H1 (cell line): ENCODE measurements at regions not wholly inside any gene's neighbourhood (a gene's known extent, or its start where the extent isn't known, plus 50 kb on each side); places are given as distances from the start of the nearest gene placed in this dataset.

Experiments used
- CTCF ChIA-PET: fragments of 300-600 bp; sonication (Branson Sonifier 250); formaldehyde crosslinking; loops from one replicate; lab custom pipeline; 2021; ENCODE audit not compliant: partially characterized antibody; lab: Charles Lee
- POLR2A ChIA-PET: fragments of 300-600 bp; sonication (Branson Sonifier 250); formaldehyde crosslinking; loops from one replicate; lab custom pipeline; 2021; ENCODE audit warnings: inconsistent platforms; ENCODE audit not compliant: partially characterized antibody; lab: Charles Lee
- DNase-seq, 2 experiments: peaks; one replicate each; pipeline versions ENCODE4 v3.0.0 to v3.0.0-alpha.2; 2010 to 2022; ENCODE audit warnings: low spot score in 2 of 2, low read depth in 1 of 2, mixed read lengths in 1 of 2
- FAIRE-seq: peaks from 2 replicates; lab custom pipeline; 2011; peaks lifted over from hg19 to GRCh38; lab: Jason Lieb, UNC
- H2AFZ ChIP-seq: 2 replicates; pipeline ENCODE4 v1.8.1; 2012; ENCODE audit warnings: low read length, inconsistent platforms
- H2AK5ac ChIP-seq: 2 replicates; pipeline ENCODE4 v1.6.1; 2013; ENCODE audit warnings: low read depth, low read length
- H2BK120ac ChIP-seq: replicated peaks from 2 replicates; pipeline ENCODE3; 2013; ENCODE audit warnings: low read depth, low read length, inconsistent platforms
- H2BK12ac ChIP-seq: 2 replicates; pipeline ENCODE4 v1.6.1; 2013; ENCODE audit warnings: low read depth, low read length
- H2BK15ac ChIP-seq: 2 replicates; pipeline ENCODE4 v1.6.1; 2013; ENCODE audit warnings: low read length
- H2BK20ac ChIP-seq: 2 replicates; pipeline ENCODE4 v1.6.1; 2013; ENCODE audit warnings: low read length
- H2BK5ac ChIP-seq: 2 replicates; pipeline ENCODE4 v1.6.1; 2013; ENCODE audit warnings: low read depth, low read length
- H3K14ac ChIP-seq: 2 replicates; pipeline ENCODE4 v1.6.1; 2013; ENCODE audit warnings: inconsistent platforms; ENCODE audit not compliant: insufficient read length
- H3K18ac ChIP-seq: 2 replicates; pipeline ENCODE4 v1.6.1; 2013; ENCODE audit warnings: low read length; ENCODE audit errors: extremely low read depth
- H3K23ac ChIP-seq: 2 replicates; pipeline ENCODE4 v1.6.1; 2013; ENCODE audit warnings: inconsistent platforms; ENCODE audit not compliant: insufficient read length
- H3K23me2 ChIP-seq: 2 replicates; pipeline ENCODE4 v1.6.1; 2013; ENCODE audit warnings: low read depth, low read length
- H3K27ac ChIP-seq: 2 replicates; pipeline ENCODE4 v1.6.1; 2011; ENCODE audit warnings: low read depth, low read length, inconsistent platforms
- H3K27me3 ChIP-seq, 4 experiments: replicated peaks in 1 of 4; 1 replicate in 1 of 4; 2 replicates in 3 of 4; pipeline versions ENCODE4 v1.6.1 to v1.8.1; 2011 to 2013; ENCODE audit warnings: low read length in 3 of 4, mild to moderate bottlenecking in 3 of 4, inconsistent platforms in 2 of 4, mixed read lengths in 2 of 4, moderate library complexity in 1 of 4; ENCODE audit not compliant: control insufficient read depth in 3 of 4, insufficient read depth in 3 of 4; ENCODE audit errors: extremely low read depth in 1 of 4
- H3K36me3 ChIP-seq, 4 experiments: 2 replicates each; pipeline versions ENCODE4 v1.6.1 to v1.8.1; 2011 to 2013; ENCODE audit warnings: mild to moderate bottlenecking in 4 of 4, low read length in 3 of 4, moderate library complexity in 2 of 4, control low read depth in 1 of 4, inconsistent platforms in 1 of 4; ENCODE audit not compliant: insufficient read depth in 4 of 4, control insufficient read depth in 2 of 4
- H3K4ac ChIP-seq: replicated peaks from 2 replicates; pipeline ENCODE3; 2013; ENCODE audit warnings: low read length, low read depth, mixed read lengths, inconsistent platforms; ENCODE audit not compliant: insufficient read length
- H3K4me1 ChIP-seq, 4 experiments: replicated peaks in 1 of 4; 1 replicate in 1 of 4; 2 replicates in 3 of 4; pipeline versions ENCODE4 v1.6.1 to v1.8.1; 2011 to 2013; ENCODE audit warnings: low read length in 3 of 4, inconsistent platforms in 2 of 4, mixed read lengths in 1 of 4; ENCODE audit not compliant: insufficient read depth in 4 of 4, control insufficient read depth in 3 of 4
- H3K4me2 ChIP-seq, 2 experiments: 2 replicates each; pipeline versions ENCODE4 v1.6.1 to v1.8.1; 2011 to 2013; ENCODE audit warnings: low read depth in 2 of 2, low read length in 2 of 2, control low read depth in 1 of 2, inconsistent platforms in 1 of 2, mild to moderate bottlenecking in 1 of 2; ENCODE audit not compliant: insufficient read depth in 1 of 2
- H3K4me3 ChIP-seq, 4 experiments: fragments of 200-600, 300-600 bp in 1 of 4; sonication (generic), shearing (Covaris generic), sonication (Bioruptor Twin) in 1 of 4; 2 replicates each; pipeline versions ENCODE4 v1.5.1 to v1.8.1; 2011 to 2016; ENCODE audit warnings: low read length in 4 of 4, low read depth in 3 of 4, control low read depth in 2 of 4, inconsistent platforms in 2 of 4, mild to moderate bottlenecking in 2 of 4, mixed read lengths in 1 of 4, moderate library complexity in 1 of 4; ENCODE audit not compliant: insufficient read depth in 2 of 4; ENCODE audit errors: extremely low read depth in 1 of 4
- H3K56ac ChIP-seq: replicated peaks from 2 replicates; pipeline ENCODE3; 2013; ENCODE audit warnings: low read depth, mild to moderate bottlenecking, mixed read lengths, low read length, inconsistent platforms; ENCODE audit not compliant: insufficient read length
- H3K79me1 ChIP-seq: 2 replicates; pipeline ENCODE4 v1.6.1; 2013; ENCODE audit warnings: low read depth, low read length, control low read depth
- H3K79me2 ChIP-seq, 2 experiments: 2 replicates each; pipeline versions ENCODE4 v1.6.1 to v1.8.1; 2012 to 2013; ENCODE audit warnings: low read length in 2 of 2, mild to moderate bottlenecking in 2 of 2, inconsistent platforms in 1 of 2; ENCODE audit not compliant: insufficient read depth in 2 of 2, control insufficient read depth in 1 of 2
- H3K9ac ChIP-seq, 4 experiments: replicated peaks in 1 of 4; 1 replicate in 1 of 4; 2 replicates in 3 of 4; pipeline versions ENCODE4 v1.6.1 to v1.8.1; 2011 to 2013; ENCODE audit warnings: low read depth in 3 of 4, low read length in 3 of 4, control low read depth in 2 of 4, mild to moderate bottlenecking in 2 of 4, moderate library complexity in 2 of 4, inconsistent platforms in 1 of 4; ENCODE audit errors: extremely low read depth in 1 of 4
- H3K9me3 ChIP-seq, 2 experiments: 2 replicates each; pipeline versions ENCODE4 v1.6.1 to v1.8.1; 2012 to 2013; ENCODE audit warnings: mild to moderate bottlenecking in 2 of 2, moderate library complexity in 2 of 2, control low read depth in 1 of 2, inconsistent platforms in 1 of 2, low read depth in 1 of 2, low read length in 1 of 2, mixed read lengths in 1 of 2; ENCODE audit not compliant: insufficient read depth in 2 of 2
- H4K20me1 ChIP-seq, 2 experiments: replicated peaks in 1 of 2; 2 replicates each; pipeline versions ENCODE3 to v1.8.1; 2011 to 2013; ENCODE audit warnings: inconsistent platforms in 2 of 2, low read length in 2 of 2, mild to moderate bottlenecking in 1 of 2; ENCODE audit not compliant: insufficient read depth in 2 of 2, control insufficient read depth in 1 of 2
- H4K5ac ChIP-seq: 2 replicates; pipeline ENCODE4 v1.6.1; 2013; ENCODE audit warnings: low read length, low read depth, mixed read lengths, inconsistent platforms; ENCODE audit not compliant: insufficient read length
- H4K8ac ChIP-seq: 2 replicates; pipeline ENCODE4 v1.8.0; 2013; ENCODE audit warnings: mild to moderate bottlenecking, moderate library complexity, low read length, inconsistent platforms; ENCODE audit not compliant: insufficient read depth; ENCODE audit errors: extremely low read depth
- H4K91ac ChIP-seq: replicated peaks from 2 replicates; pipeline ENCODE3; 2013; ENCODE audit warnings: low read length, mixed read lengths, inconsistent platforms; ENCODE audit not compliant: insufficient read length
- BRCA1 ChIP-seq: IDR thresholded peaks from 2 replicates; pipeline ENCODE4 v1.6.1; 2012; ENCODE audit warnings: low read depth, low read length, improper control_type of control experiment
- EP300 ChIP-seq, 2 experiments: IDR thresholded peaks; 1 replicate in 1 of 2; 2 replicates in 1 of 2; pipeline ENCODE4 v1.6.1; 2011 to 2012; ENCODE audit warnings: low read depth in 2 of 2, low read length in 2 of 2, mild to moderate bottlenecking in 2 of 2, borderline replicate concordance in 1 of 2, inconsistent platforms in 1 of 2, moderate library complexity in 1 of 2
- HDAC2 ChIP-seq, 2 experiments: fragments of 300-600 bp in 1 of 2; sonication (generic) in 1 of 2; IDR thresholded peaks; 2 replicates each; pipeline ENCODE4 v1.6.1; 2011 to 2012; ENCODE audit warnings: low read depth in 2 of 2, low read length in 2 of 2, mild to moderate bottlenecking in 2 of 2, moderate library complexity in 2 of 2, borderline replicate concordance in 1 of 2, inconsistent platforms in 1 of 2
- HDAC6 ChIP-seq: IDR thresholded peaks from one replicate; pipeline ENCODE4 v1.7.1; 2012; ENCODE audit warnings: low read depth, mild to moderate bottlenecking, inconsistent platforms, low read length, moderate library complexity
- JUND ChIP-seq: IDR thresholded peaks from 2 replicates; pipeline ENCODE4 v1.6.1; 2011; ENCODE audit warnings: mild to moderate bottlenecking, improper control_type of control experiment, low read length
- KDM5A ChIP-seq: fragments of 200-600 bp; IDR thresholded peaks from 2 replicates; pipeline ENCODE4 v1.7.1; 2012; ENCODE audit warnings: mild to moderate bottlenecking, low read length, inconsistent platforms, mixed read lengths
- MAFK ChIP-seq: IDR thresholded peaks from 2 replicates; pipeline ENCODE4 v1.6.1; 2012; ENCODE audit warnings: low read depth, mild to moderate bottlenecking, improper control_type of control experiment, low read length
- POU5F1 ChIP-seq: IDR thresholded peaks from 2 replicates; pipeline ENCODE4 v1.6.1; 2011; ENCODE audit warnings: low read depth, mild to moderate bottlenecking, low read length, moderate library complexity
- RBBP5 ChIP-seq: IDR thresholded peaks from 2 replicates; pipeline ENCODE4 v1.7.1; 2012; ENCODE audit warnings: low read depth, mild to moderate bottlenecking, inconsistent platforms, low read length, moderate library complexity, borderline replicate concordance
- RFX5 ChIP-seq: IDR thresholded peaks from 2 replicates; pipeline ENCODE4 v1.6.1; 2011; ENCODE audit warnings: low read depth, low read length, improper control_type of control experiment, borderline replicate concordance
- SIN3A ChIP-seq, 2 experiments: IDR thresholded peaks in 1 of 2; conservative IDR thresholded peaks in 1 of 2; 2 replicates each; pipeline ENCODE4 v1.6.1; 2011 to 2012; ENCODE audit warnings: low read length in 2 of 2, improper control_type of control experiment in 1 of 2, low read depth in 1 of 2, mild to moderate bottlenecking in 1 of 2
- SIRT6 ChIP-seq: IDR thresholded peaks from one replicate; pipeline ENCODE4 v1.7.1; 2012; ENCODE audit warnings: low read length, inconsistent platforms
- SRF ChIP-seq: IDR thresholded peaks from 2 replicates; pipeline ENCODE4 v1.6.1; 2011; ENCODE audit warnings: mild to moderate bottlenecking, low read depth, low read length, moderate library complexity
- WGBS, 2 experiments: shearing (Covaris generic) in 1 of 2; methylation state at CpG; one replicate each; pipeline versions ENCODE4 v1.1.6 to v1.1.7; 2013 to 2015; ENCODE audit warnings: low lambda C conversion rate in 2 of 2, mixed read lengths in 2 of 2, inconsistent platforms in 1 of 2, low coverage in 1 of 2, missing lambda C conversion rate in 1 of 2; ENCODE audit not compliant: insufficient replicate concordance in 2 of 2, insufficient coverage in 1 of 2, insufficient read length in 1 of 2; ENCODE audit errors: extremely low coverage in 1 of 2, missing lambda C conversion rate in 1 of 2; 5-methylcytosine and 5-hydroxymethylcytosine counted together

GRCh38 chr3:106256249-106256957 lies 387.6 kb upstream of the CBLB start:
- H3K18ac ChIP-seq = no peak overlapping the region
- H3K56ac ChIP-seq = no peak overlapping the region
- H4K91ac ChIP-seq = no peak overlapping the region
- no peaks in the 10 kb centered on the region for H4K20me1 ChIP-seq
- ChIA-PET POLR2A (no interaction called here), CTCF (interaction anchor here (1.8 kb wide), 1 partner anchor 19 kb away, joined by 4 read pairs; no protein-coding TSS in a partner anchor)
- H3K4ac ChIP-seq = no peak overlapping the region
- no peak overlapping the region for H3K14ac ChIP-seq
- no peak overlapping the region for H2BK15ac ChIP-seq
- DNase-seq = no peak
- no peak overlapping the region for H3K4me3 ChIP-seq
- no peaks in the 10 kb centered on the region for H3K79me1 ChIP-seq
- no peak overlapping the region for H3K4me2 ChIP-seq
- no peak overlapping the region for H2AK5ac ChIP-seq
- H2AFZ ChIP-seq = peak overlapping the region; percentile 33
- H3K9me3 ChIP-seq = peaks cover 2 to 7% of the 10 kb centered on the region in 2 experiments; a peak in 3 of 4 replicates
- FAIRE-seq = no peak
- H3K23me2 ChIP-seq = no peaks in the 10 kb centered on the region
- no peaks in the 10 kb centered on the region for H3K79me2 ChIP-seq
- H4K8ac ChIP-seq = no peak overlapping the region
- no peak overlapping the region for H2BK120ac ChIP-seq
- no peaks in the 10 kb centered on the region for H3K27me3 ChIP-seq
- H3K23ac ChIP-seq = no peak overlapping the region
- WGBS, 2 experiments = 90% methylated on average over 9 of the region's 11 CpGs; no CpG with 5 or more reads in 1 of the 2 experiments
- H4K5ac ChIP-seq = no peak overlapping the region
- no peak overlapping the region for H2BK12ac ChIP-seq
- no peak overlapping the region for H3K9ac ChIP-seq
- H2BK5ac ChIP-seq = no peak overlapping the region
- no peak overlapping the region for H2BK20ac ChIP-seq
- no peaks in the 10 kb centered on the region; a peak in 1 of 7 replicates for H3K4me1 ChIP-seq
- no peaks in the 10 kb centered on the region for H3K36me3 ChIP-seq
- H3K27ac ChIP-seq = no peak overlapping the region
- TF ChIP-seq EP300 (IDR thresholded peaks at IDR 0.05; ENCODE audit: borderline replicate concordance in 1 of 2, low read depth in 2 of 2, low read length in 2 of 2) = no peak
- no peak for TF ChIP-seq HDAC6
- no peak for TF ChIP-seq MAFK
- TF ChIP-seq KDM5A = no peak
- TF ChIP-seq JUND = no peak
- no peak for TF ChIP-seq SIRT6
- no peak for TF ChIP-seq SRF
- TF ChIP-seq RFX5 = no peak
- TF ChIP-seq SIN3A (conservative IDR thresholded peaks at IDR 0.05 in 1 of 2, IDR thresholded peaks at IDR 0.05 in 1 of 2; ENCODE audit: low read depth in 1 of 2, low read length in 2 of 2) = no peak
- TF ChIP-seq POU5F1 = no peak
- TF ChIP-seq HDAC2 (IDR thresholded peaks at IDR 0.05; ENCODE audit: borderline replicate concordance in 1 of 2, low read depth in 2 of 2, low read length in 2 of 2) = no peak
- no peak for TF ChIP-seq BRCA1
- no peak for TF ChIP-seq RBBP5
